ENCODE measurements at regions not wholly inside any gene's neighbourhood (a gene's known extent, or its start where the extent isn't known, plus 50 kb on each side); places are given as distances from the start of the nearest gene placed in this dataset.

- no peaks in the 10 kb centered on the region for H3K36me3 ChIP-seq (ENCODE audit: control insufficient read depth in 2 of 4, insufficient read depth in 4 of 4, low read length in 3 of 4)
- no peaks in the 10 kb centered on the region for H3K23me2 ChIP-seq (ENCODE audit: low read depth, low read length)
- ChIA-PET POLR2A (ENCODE audit: partially characterized antibody) (no interaction called here), CTCF (ENCODE audit: partially characterized antibody) (no interaction called here)
- H3K14ac ChIP-seq (ENCODE audit: insufficient read length) = no peak overlapping the region
- no peak overlapping the region for H3K18ac ChIP-seq (ENCODE audit: extremely low read depth, low read length)
- no peak overlapping the region for H4K5ac ChIP-seq (ENCODE audit: insufficient read length, low read depth, low read length)
- no peak overlapping the region for H2AK5ac ChIP-seq (ENCODE audit: low read depth, low read length)
- H2BK5ac ChIP-seq (ENCODE audit: low read depth, low read length) = no peak overlapping the region
- H2BK120ac ChIP-seq (replicated peaks; ENCODE audit: low read depth, low read length) = no peak overlapping the region
- H3K79me1 ChIP-seq (ENCODE audit: low read depth, low read length) = no peaks in the 10 kb centered on the region
- FAIRE-seq (no peak), DNase-seq (ENCODE audit: low read depth in 1 of 2, low spot score in 2 of 2) (no peak)
- H3K27me3 ChIP-seq (replicated peaks in 1 of 4; ENCODE audit: control insufficient read depth in 3 of 4, extremely low read depth in 1 of 4, insufficient read depth in 3 of 4, low read length in 3 of 4) = no peaks in the 10 kb centered on the region
- no peak overlapping the region for H3K27ac ChIP-seq (ENCODE audit: low read depth, low read length)
- H3K9me3 ChIP-seq (ENCODE audit: insufficient read depth in 2 of 2, low read depth in 1 of 2, low read length in 1 of 2) = no peaks in the 10 kb centered on the region
- no peak overlapping the region for H4K91ac ChIP-seq (replicated peaks; ENCODE audit: insufficient read length, low read length)
- no peaks in the 10 kb centered on the region for H3K79me2 ChIP-seq (ENCODE audit: control insufficient read depth in 1 of 2, insufficient read depth in 2 of 2, low read length in 2 of 2)
- H2BK20ac ChIP-seq (ENCODE audit: low read length) = no peak overlapping the region
- 95% methylated on average over 5 of the region's 5 CpGs; no CpG with 5 or more reads in 1 of the 2 experiments for whole genome bisulfite sequencing, 2 experiments (ENCODE audit: extremely low coverage in 1 of 2, insufficient coverage in 1 of 2, insufficient read length in 1 of 2, insufficient replicate concordance in 2 of 2, low coverage in 1 of 2, low lambda C conversion rate in 2 of 2, missing lambda C conversion rate in 1 of 2)
- H4K8ac ChIP-seq (ENCODE audit: extremely low read depth, insufficient read depth, low read length) = no peak overlapping the region
- H3K4me3 ChIP-seq (ENCODE audit: extremely low read depth in 1 of 4, insufficient read depth in 2 of 4, low read depth in 3 of 4, low read length in 4 of 4) = no peak overlapping the region
- H3K4me1 ChIP-seq (replicated peaks in 1 of 4; ENCODE audit: control insufficient read depth in 3 of 4, insufficient read depth in 4 of 4, low read length in 3 of 4) = no peaks in the 10 kb centered on the region
- no peaks in the 10 kb centered on the region for H4K20me1 ChIP-seq (replicated peaks in 1 of 2; ENCODE audit: control insufficient read depth in 1 of 2, insufficient read depth in 2 of 2, low read length in 2 of 2)
- no peak overlapping the region for H3K23ac ChIP-seq (ENCODE audit: insufficient read length)
- no peak for TF ChIP-seq CHD1 (IDR thresholded peaks at IDR 0.05; ENCODE audit: low read depth, low read length)
- no peak overlapping the region for H2BK15ac ChIP-seq (ENCODE audit: low read length)
- no peak overlapping the region for H3K4ac ChIP-seq (replicated peaks; ENCODE audit: insufficient read length, low read depth, low read length)
- H3K4me2 ChIP-seq (ENCODE audit: insufficient read depth in 1 of 2, low read depth in 2 of 2, low read length in 2 of 2) = no peak overlapping the region
- no peak overlapping the region for H2AFZ ChIP-seq (ENCODE audit: low read length)
- no peak overlapping the region for H3K56ac ChIP-seq (replicated peaks; ENCODE audit: insufficient read length, low read depth, low read length)
- H2BK12ac ChIP-seq (ENCODE audit: low read depth, low read length) = no peak overlapping the region
- H3K9ac ChIP-seq (replicated peaks in 1 of 4; ENCODE audit: extremely low read depth in 1 of 4, low read depth in 3 of 4, low read length in 3 of 4) = no peak overlapping the region
Measured at GRCh38 chr2:35976611-35977010, 379.0 kb upstream of the CRIM1 start.

Data from H1 (cell line).